Liver (tissue), 8 donors: ENCODE measurements at regions not wholly inside any gene's neighbourhood (a gene's known extent, or its start where the extent isn't known, plus 50 kb on each side); places are given as distances from the start of the nearest gene placed in this dataset.

Source experiments
- DNase-seq: peaks from one replicate; pipeline ENCODE4 v3.0.0-alpha.2; 2017; ENCODE audit warnings: low spot score
- H3K27ac ChIP-seq, 2 donors: one replicate each; pipeline ENCODE4 v1.7.0; 2013; ENCODE audit warnings: inconsistent platforms in 2 of 2, low read length in 2 of 2, control low read depth in 1 of 2, low read depth in 1 of 2, mild to moderate bottlenecking in 1 of 2
- H3K27me3 ChIP-seq, 4 donors: one replicate each; pipeline versions ENCODE4 v1.6.1 to v1.7.0; 2013; ENCODE audit warnings: low read length in 3 of 4, inconsistent platforms in 1 of 4, mild to moderate bottlenecking in 1 of 4, moderate library complexity in 1 of 4; ENCODE audit not compliant: control insufficient read depth in 4 of 4, insufficient read depth in 4 of 4
- H3K36me3 ChIP-seq, 4 donors: one replicate each; pipeline versions ENCODE4 v1.6.1 to v1.7.0; 2013; ENCODE audit warnings: low read length in 3 of 4, mild to moderate bottlenecking in 3 of 4, low read depth in 1 of 4, moderate library complexity in 1 of 4; ENCODE audit not compliant: control insufficient read depth in 4 of 4, insufficient read depth in 3 of 4
- H3K4me1 ChIP-seq, 4 donors: one replicate each; pipeline versions ENCODE4 v1.6.1 to v1.7.0; 2013; ENCODE audit warnings: low read length in 3 of 4, mild to moderate bottlenecking in 3 of 4, moderate library complexity in 1 of 4; ENCODE audit not compliant: control insufficient read depth in 4 of 4, insufficient read depth in 4 of 4
- H3K4me3 ChIP-seq, 3 donors: one replicate each; pipeline versions ENCODE4 v1.6.1 to v1.7.0; 2013; ENCODE audit warnings: low read length in 3 of 3, control low read depth in 1 of 3, low read depth in 1 of 3, mild to moderate bottlenecking in 1 of 3
- H3K9ac ChIP-seq, 2 donors: one replicate each; pipeline ENCODE4 v1.7.0; 2013; ENCODE audit warnings: low read length in 2 of 2, mild to moderate bottlenecking in 2 of 2, moderate library complexity in 2 of 2, control low read depth in 1 of 2, low read depth in 1 of 2
- H3K9me3 ChIP-seq, 4 donors: one replicate each; pipeline versions ENCODE4 v1.6.1 to v1.7.0; 2013; ENCODE audit warnings: low read length in 3 of 4; ENCODE audit not compliant: control insufficient read depth in 4 of 4
- ATF3 ChIP-seq: IDR thresholded peaks from 2 replicates; pipeline ENCODE4 v1.6.1; 2016; ENCODE audit warnings: antibody characterized with exemption
- CTCF ChIP-seq: fragments of 150-350 bp; IDR thresholded peaks from 2 replicates; pipeline ENCODE4 v1.5.1; 2017; ENCODE audit warnings: improper control_type of control experiment, low read depth, low read length; ENCODE audit not compliant: missing input control
- EGR1 ChIP-seq, 2 donors: IDR thresholded peaks; 2 replicates each; pipeline ENCODE4 v1.6.1; 2016 to 2018; ENCODE audit warnings: antibody characterized with exemption in 2 of 2, low read depth in 2 of 2
- FOXA1 ChIP-seq: IDR thresholded peaks from 2 replicates; pipeline ENCODE4 v1.6.1; 2016; ENCODE audit warnings: antibody characterized with exemption
- FOXA2 ChIP-seq: IDR thresholded peaks from 2 replicates; pipeline ENCODE4 v1.6.1; 2016; ENCODE audit warnings: antibody characterized with exemption
- GABPA ChIP-seq, 2 donors: IDR thresholded peaks in 1 of 2; conservative IDR thresholded peaks in 1 of 2; 2 replicates each; pipeline ENCODE4 v1.6.1; 2016; ENCODE audit warnings: antibody characterized with exemption in 2 of 2, mild to moderate bottlenecking in 1 of 2, moderate library complexity in 1 of 2
- HNF4A ChIP-seq, 2 donors: conservative IDR thresholded peaks; 2 replicates each; pipeline ENCODE4 v1.6.1; 2016; ENCODE audit warnings: antibody characterized with exemption in 2 of 2, mild to moderate bottlenecking in 2 of 2
- HNF4G ChIP-seq: IDR thresholded peaks from 2 replicates; pipeline ENCODE4 v1.6.1; 2016; ENCODE audit warnings: antibody characterized with exemption
- JUND ChIP-seq, 2 donors: IDR thresholded peaks; 2 replicates each; pipeline ENCODE4 v1.6.1; 2016; ENCODE audit warnings: antibody characterized with exemption in 2 of 2
- NR2F2 ChIP-seq: IDR thresholded peaks from 2 replicates; pipeline ENCODE4 v1.6.1; 2016; ENCODE audit warnings: antibody characterized with exemption
- RXRA ChIP-seq, 2 donors: IDR thresholded peaks; 2 replicates each; pipeline ENCODE4 v1.6.1; 2017 to 2018; ENCODE audit warnings: antibody characterized with exemption in 2 of 2, mild to moderate bottlenecking in 1 of 2
- SP1 ChIP-seq: IDR thresholded peaks from 2 replicates; pipeline ENCODE4 v1.6.1; 2018; ENCODE audit warnings: antibody characterized with exemption, mild to moderate bottlenecking
- TAF1 ChIP-seq: conservative IDR thresholded peaks from 2 replicates; pipeline ENCODE4 v1.6.1; 2016; ENCODE audit warnings: antibody characterized with exemption, mild to moderate bottlenecking
- YY1 ChIP-seq: IDR thresholded peaks from 2 replicates; pipeline ENCODE4 v1.6.1; 2016; ENCODE audit warnings: antibody characterized with exemption, mild to moderate bottlenecking
- ZBTB33 ChIP-seq: IDR thresholded peaks from 2 replicates; pipeline ENCODE4 v1.6.1; 2016; ENCODE audit warnings: antibody characterized with exemption
- WGBS: extraction: QIAGEN DNeasy Blood & Tissue Kit; methylation state at CpG from one replicate; pipeline ENCODE4 v1.1.7; 2013; 5-methylcytosine and 5-hydroxymethylcytosine counted together
- TF ChIP-seq, protein P1 (sequence below): IDR thresholded peaks from 2 replicates; pipeline ENCODE4 v1.6.1; 2016; ENCODE audit warnings: antibody characterized with exemption
- TF ChIP-seq, protein P2 (sequence below): IDR thresholded peaks from 2 replicates; pipeline ENCODE4 v1.6.1; 2016; ENCODE audit warnings: antibody characterized with exemption, mild to moderate bottlenecking
- donor health status: healthy.
- donor health status: healthy.
- donor health status: healthy.
- donor health status: healthy.
- donor health status: healthy.

GRCh38 chr2:191565120-191565519, 112.8 kb upstream of the NABP1 start:
- no peak overlapping the region for H3K27ac ChIP-seq
- WGBS = 84% methylated on average over 3 of the region's 3 CpGs

DNA sequence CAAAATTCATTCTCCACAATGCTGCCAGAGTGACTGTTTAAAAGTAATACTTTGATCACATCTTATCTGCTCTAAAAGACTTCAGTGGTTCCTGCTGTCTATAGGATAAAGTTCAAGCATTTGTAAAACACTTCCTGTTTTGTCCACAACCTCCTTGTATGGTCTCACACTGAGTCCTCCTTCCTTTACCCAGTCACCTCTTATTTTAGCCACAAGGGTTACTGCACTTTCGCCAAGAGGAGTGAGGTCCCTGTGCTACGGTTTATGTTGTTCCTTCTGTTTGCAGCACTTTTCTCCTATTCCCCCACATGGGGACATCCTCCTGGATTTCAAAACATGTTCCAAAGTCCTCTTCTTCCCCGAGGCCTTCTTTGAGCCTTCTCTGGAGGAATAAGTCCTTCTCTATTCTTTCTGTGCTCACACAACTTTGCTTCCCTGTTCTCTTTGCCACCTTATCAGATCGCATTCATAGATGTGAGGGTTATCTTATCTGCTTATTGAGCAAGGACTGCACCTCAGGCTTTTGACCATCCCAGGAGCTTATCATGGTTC, 112.2 kb upstream of the NABP1 start:
- no peak for DNase-seq
- peaks cover 0 to 3% (median under 1%) of the 10 kb centered on the region in 4 donors for H3K4me1 ChIP-seq
- TF ChIP-seq SP1 (no peak), JUND (IDR thresholded peaks at IDR 0.05) (no peak), YY1 (no peak), ATF3 (no peak), TAF1 (no peak), GABPA (IDR thresholded peaks at IDR 0.05 in 1 of 2, conservative IDR thresholded peaks at IDR 0.05 in 1 of 2) (no peak), RXRA (IDR thresholded peaks at IDR 0.05) (no peak), EGR1 (IDR thresholded peaks at IDR 0.05; ENCODE audit: low read depth in 2 of 2) (no peak), FOXA2 (no peak), HNF4G (no peak), CTCF (no peak), ZBTB33 (no peak), NR2F2 (no peak), HNF4A (conservative IDR thresholded peaks at IDR 0.05) (no peak), FOXA1 (no peak)
- TF ChIP-seq, protein P1, sequence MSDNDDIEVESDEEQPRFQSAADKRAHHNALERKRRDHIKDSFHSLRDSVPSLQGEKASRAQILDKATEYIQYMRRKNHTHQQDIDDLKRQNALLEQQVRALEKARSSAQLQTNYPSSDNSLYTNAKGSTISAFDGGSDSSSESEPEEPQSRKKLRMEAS = no peak
- TF ChIP-seq, protein P2, sequence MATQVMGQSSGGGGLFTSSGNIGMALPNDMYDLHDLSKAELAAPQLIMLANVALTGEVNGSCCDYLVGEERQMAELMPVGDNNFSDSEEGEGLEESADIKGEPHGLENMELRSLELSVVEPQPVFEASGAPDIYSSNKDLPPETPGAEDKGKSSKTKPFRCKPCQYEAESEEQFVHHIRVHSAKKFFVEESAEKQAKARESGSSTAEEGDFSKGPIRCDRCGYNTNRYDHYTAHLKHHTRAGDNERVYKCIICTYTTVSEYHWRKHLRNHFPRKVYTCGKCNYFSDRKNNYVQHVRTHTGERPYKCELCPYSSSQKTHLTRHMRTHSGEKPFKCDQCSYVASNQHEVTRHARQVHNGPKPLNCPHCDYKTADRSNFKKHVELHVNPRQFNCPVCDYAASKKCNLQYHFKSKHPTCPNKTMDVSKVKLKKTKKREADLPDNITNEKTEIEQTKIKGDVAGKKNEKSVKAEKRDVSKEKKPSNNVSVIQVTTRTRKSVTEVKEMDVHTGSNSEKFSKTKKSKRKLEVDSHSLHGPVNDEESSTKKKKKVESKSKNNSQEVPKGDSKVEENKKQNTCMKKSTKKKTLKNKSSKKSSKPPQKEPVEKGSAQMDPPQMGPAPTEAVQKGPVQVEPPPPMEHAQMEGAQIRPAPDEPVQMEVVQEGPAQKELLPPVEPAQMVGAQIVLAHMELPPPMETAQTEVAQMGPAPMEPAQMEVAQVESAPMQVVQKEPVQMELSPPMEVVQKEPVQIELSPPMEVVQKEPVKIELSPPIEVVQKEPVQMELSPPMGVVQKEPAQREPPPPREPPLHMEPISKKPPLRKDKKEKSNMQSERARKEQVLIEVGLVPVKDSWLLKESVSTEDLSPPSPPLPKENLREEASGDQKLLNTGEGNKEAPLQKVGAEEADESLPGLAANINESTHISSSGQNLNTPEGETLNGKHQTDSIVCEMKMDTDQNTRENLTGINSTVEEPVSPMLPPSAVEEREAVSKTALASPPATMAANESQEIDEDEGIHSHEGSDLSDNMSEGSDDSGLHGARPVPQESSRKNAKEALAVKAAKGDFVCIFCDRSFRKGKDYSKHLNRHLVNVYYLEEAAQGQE = no peak
- no peak overlapping the region for H3K9ac ChIP-seq
- WGBS = 59% methylated on average over 4 of the region's 4 CpGs
- no peaks in the 10 kb centered on the region for H3K9me3 ChIP-seq
- no peaks in the 10 kb centered on the region for H3K36me3 ChIP-seq
- no peak overlapping the region for H3K4me3 ChIP-seq
- H3K27me3 ChIP-seq = no peaks in the 10 kb centered on the region
- H3K27ac ChIP-seq = no peak overlapping the region

More at GRCh38 chr2:191565120-191565519, 112.8 kb upstream of the NABP1 start:
- Histone ChIP-seq H3K4me1 (peaks cover 0 to 3% (median under 1%) of the 10 kb centered on the region in 4 donors), H3K9me3 (no peaks in the 10 kb centered on the region), H3K9ac (no peak overlapping the region), H3K27me3 (no peaks in the 10 kb centered on the region), H3K4me3 (no peak overlapping the region), H3K36me3 (no peaks in the 10 kb centered on the region)
- TF ChIP-seq, protein P1 = no peak
- TF ChIP-seq ATF3 = no peak
- DNase-seq = no peak
